Fibroblast of lung (primary cell): ENCODE measurements at regions not wholly inside any gene's neighbourhood (a gene's known extent, or its start where the extent isn't known, plus 50 kb on each side); places are given as distances from the start of the nearest gene placed in this dataset.

Source experiments
- DNase-seq, 2 donors: peaks; one replicate each; pipeline versions ENCODE4 v3.0.0 to v3.0.0-alpha.2; 2010; ENCODE audit warnings: low read depth in 2 of 2
- H2AFZ ChIP-seq: 2 replicates; pipeline ENCODE4 v1.5.1; 2012; ENCODE audit warnings: low read length, control low read depth, inconsistent platforms
- H3K27ac ChIP-seq: 2 replicates; pipeline ENCODE4 v1.5.1; 2011; ENCODE audit warnings: low read length, control low read depth; ENCODE audit not compliant: insufficient read depth
- H3K27me3 ChIP-seq: 2 replicates; pipeline ENCODE4 v1.5.1; 2011; ENCODE audit warnings: mild to moderate bottlenecking, low read length; ENCODE audit not compliant: control insufficient read depth, insufficient read depth
- H3K36me3 ChIP-seq: 2 replicates; pipeline ENCODE4 v1.5.1; 2011; ENCODE audit warnings: low read length; ENCODE audit not compliant: control insufficient read depth, insufficient read depth
- H3K4me1 ChIP-seq: 2 replicates; pipeline ENCODE4 v1.5.1; 2011; ENCODE audit warnings: low read length; ENCODE audit not compliant: control insufficient read depth, insufficient read depth; ENCODE audit errors: extremely low read depth
- H3K4me2 ChIP-seq: 2 replicates; pipeline ENCODE4 v1.5.1; 2011; ENCODE audit warnings: low read length, control low read depth; ENCODE audit not compliant: insufficient read depth; ENCODE audit errors: extremely low read depth
- H3K4me3 ChIP-seq, 4 experiments: fragments of 200-600 bp in 1 of 4; sonication (generic) in 1 of 4; replicated peaks in 1 of 4; 2 replicates each; pipeline ENCODE4 v1.5.1; 2011 to 2016; ENCODE audit warnings: low read length in 4 of 4, low read depth in 3 of 4, mild to moderate bottlenecking in 3 of 4, control low read depth in 2 of 4, inconsistent platforms in 1 of 4, mixed read lengths in 1 of 4; ENCODE audit not compliant: insufficient read depth in 1 of 4; ENCODE audit errors: control extremely low read depth in 1 of 4
- H3K79me2 ChIP-seq: 2 replicates; pipeline ENCODE4 v1.5.1; 2012; ENCODE audit warnings: mild to moderate bottlenecking, low read length, inconsistent platforms; ENCODE audit not compliant: control insufficient read depth, insufficient read depth
- H3K9ac ChIP-seq: 2 replicates; pipeline ENCODE4 v1.5.1; 2011; ENCODE audit warnings: mild to moderate bottlenecking, low read length, control low read depth; ENCODE audit not compliant: insufficient read depth
- H3K9me3 ChIP-seq: 2 replicates; pipeline ENCODE4 v1.5.1; 2012; ENCODE audit warnings: low read depth, low read length; ENCODE audit not compliant: control insufficient read depth, insufficient read depth
- H4K20me1 ChIP-seq: 2 replicates; pipeline ENCODE4 v1.5.1; 2011; ENCODE audit warnings: low read length; ENCODE audit not compliant: control insufficient read depth, insufficient read depth; ENCODE audit errors: extremely low read depth
- EZH2 ChIP-seq: IDR thresholded peaks from 2 replicates; pipeline ENCODE4 v1.5.1; 2012; ENCODE audit warnings: low read length, control low read depth, mild to moderate bottlenecking; ENCODE audit errors: missing control alignments
- TF ChIP-seq, protein P1 (sequence below), 2 donors: IDR thresholded peaks in 1 of 2; conservative IDR thresholded peaks in 1 of 2; 1 replicate in 1 of 2; 2 replicates in 1 of 2; pipeline ENCODE4 v1.5.1; 2011 to 2012; ENCODE audit warnings: low read length in 2 of 2, control low read depth in 1 of 2, inconsistent platforms in 1 of 2, low read depth in 1 of 2, mild to moderate bottlenecking in 1 of 2

DNA sequence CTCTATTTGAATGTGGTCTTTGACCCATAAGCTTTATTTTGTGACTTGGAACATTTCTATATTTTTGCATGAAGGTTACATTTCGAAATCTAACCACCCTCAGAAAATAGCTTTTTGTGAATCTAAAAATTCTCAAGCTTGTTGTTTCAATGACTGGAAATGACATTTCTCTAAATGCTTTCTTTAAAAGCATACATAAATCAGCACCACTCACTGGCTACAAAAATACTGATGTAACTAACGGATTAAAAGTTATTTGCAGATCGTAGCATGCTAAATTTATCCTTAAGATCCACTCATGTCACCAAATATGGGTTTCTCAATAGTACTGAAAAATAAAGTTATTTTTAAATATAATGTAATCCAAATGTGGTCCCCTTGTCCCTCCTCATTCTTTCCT is 55.2 kb upstream of the ACAN start:
- H4K20me1 ChIP-seq = no peaks in the 10 kb centered on the region
- H3K9me3 ChIP-seq = no peaks in the 10 kb centered on the region
- no peak for TF ChIP-seq EZH2
- TF ChIP-seq, protein P1, sequence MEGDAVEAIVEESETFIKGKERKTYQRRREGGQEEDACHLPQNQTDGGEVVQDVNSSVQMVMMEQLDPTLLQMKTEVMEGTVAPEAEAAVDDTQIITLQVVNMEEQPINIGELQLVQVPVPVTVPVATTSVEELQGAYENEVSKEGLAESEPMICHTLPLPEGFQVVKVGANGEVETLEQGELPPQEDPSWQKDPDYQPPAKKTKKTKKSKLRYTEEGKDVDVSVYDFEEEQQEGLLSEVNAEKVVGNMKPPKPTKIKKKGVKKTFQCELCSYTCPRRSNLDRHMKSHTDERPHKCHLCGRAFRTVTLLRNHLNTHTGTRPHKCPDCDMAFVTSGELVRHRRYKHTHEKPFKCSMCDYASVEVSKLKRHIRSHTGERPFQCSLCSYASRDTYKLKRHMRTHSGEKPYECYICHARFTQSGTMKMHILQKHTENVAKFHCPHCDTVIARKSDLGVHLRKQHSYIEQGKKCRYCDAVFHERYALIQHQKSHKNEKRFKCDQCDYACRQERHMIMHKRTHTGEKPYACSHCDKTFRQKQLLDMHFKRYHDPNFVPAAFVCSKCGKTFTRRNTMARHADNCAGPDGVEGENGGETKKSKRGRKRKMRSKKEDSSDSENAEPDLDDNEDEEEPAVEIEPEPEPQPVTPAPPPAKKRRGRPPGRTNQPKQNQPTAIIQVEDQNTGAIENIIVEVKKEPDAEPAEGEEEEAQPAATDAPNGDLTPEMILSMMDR (conservative IDR thresholded peaks at IDR 0.05 in 1 of 2, IDR thresholded peaks at IDR 0.05 in 1 of 2; ENCODE audit: low read depth in 1 of 2, low read length in 2 of 2) = no peak
- H3K36me3 ChIP-seq = no peaks in the 10 kb centered on the region
- H3K9ac ChIP-seq = no peak overlapping the region
- H2AFZ ChIP-seq = no peak overlapping the region
- no peak overlapping the region for H3K27ac ChIP-seq
- peaks cover 5% of the 10 kb centered on the region for H3K27me3 ChIP-seq
- no peak overlapping the region for H3K4me3 ChIP-seq
- no peak for DNase-seq
- H3K79me2 ChIP-seq = no peaks in the 10 kb centered on the region
- no peak overlapping the region for H3K4me2 ChIP-seq
- H3K4me1 ChIP-seq = peaks cover 9% of the 10 kb centered on the region

DNA sequence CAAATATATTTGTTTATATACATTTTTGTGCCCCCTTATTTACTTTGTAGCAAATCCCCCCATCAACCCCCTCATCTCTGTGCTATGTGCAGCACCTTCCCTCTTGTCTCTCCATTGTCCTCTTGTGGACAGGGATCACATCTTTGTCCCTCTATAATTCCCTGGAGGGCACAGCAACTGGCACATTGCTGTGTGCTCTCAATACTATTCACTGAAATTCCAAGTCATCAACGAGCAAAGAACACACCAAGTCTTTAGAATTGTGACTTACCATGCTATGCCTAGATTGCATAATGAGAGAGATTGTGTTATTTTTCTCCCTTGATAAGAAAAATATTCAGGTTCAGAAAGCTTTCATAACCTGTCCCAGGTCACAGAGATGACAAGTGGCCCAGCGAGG is 54.6 kb upstream of the ACAN start:
- Histone ChIP-seq H3K27me3 (peaks cover 5% of the 10 kb centered on the region), H4K20me1 (no peaks in the 10 kb centered on the region)
- no peak for DNase-seq

GRCh38 chr15:88749699-88750098 is 53.5 kb upstream of the ACAN start:
- DNase-seq = no peak
- Histone ChIP-seq H3K9me3 (no peaks in the 10 kb centered on the region), H3K4me2 (no peak overlapping the region), H3K9ac (no peak overlapping the region), H3K4me3 (no peak overlapping the region), H3K27me3 (peaks cover 5% of the 10 kb centered on the region), H3K36me3 (no peaks in the 10 kb centered on the region), H2AFZ (no peak overlapping the region), H4K20me1 (no peaks in the 10 kb centered on the region), H3K4me1 (peaks cover 9% of the 10 kb centered on the region), H3K79me2 (no peaks in the 10 kb centered on the region), H3K27ac (no peak overlapping the region)
- TF ChIP-seq, protein P1 (conservative IDR thresholded peaks at IDR 0.05 in 1 of 2, IDR thresholded peaks at IDR 0.05 in 1 of 2; ENCODE audit: low read depth in 1 of 2, low read length in 2 of 2) = no peak
- no peak for TF ChIP-seq EZH2

More for the DNA sequence above, 54.6 kb upstream of the ACAN start:
- Histone ChIP-seq H3K4me1 (peaks cover 9% of the 10 kb centered on the region), H3K36me3 (no peaks in the 10 kb centered on the region), H2AFZ (no peak overlapping the region), H3K9ac (no peak overlapping the region), H3K27ac (no peak overlapping the region), H3K9me3 (no peaks in the 10 kb centered on the region), H3K4me3 (no peak overlapping the region), H3K4me2 (no peak overlapping the region), H3K79me2 (no peaks in the 10 kb centered on the region)
- TF ChIP-seq, protein P1 (conservative IDR thresholded peaks at IDR 0.05 in 1 of 2, IDR thresholded peaks at IDR 0.05 in 1 of 2; ENCODE audit: low read depth in 1 of 2, low read length in 2 of 2) = no peak
- TF ChIP-seq EZH2 = no peak
